ENCODE measurements at regions not wholly inside any gene's neighbourhood (a gene's known extent, or its start where the extent isn't known, plus 50 kb on each side); places are given as distances from the start of the nearest gene placed in this dataset.
"Not testable (repeated sequence)": the region's sequence is repeated elsewhere in the genome, so short reads cannot be mapped to it uniquely, and the experiment has no call there.

GRCh38 chr2:7384773-7385349, 467.6 kb downstream of the RNF144A start:
- intact Hi-C loops (cut with DNase I, micrococcal nuclease): no loop called here
- Histone ChIP-seq H3K9me3 (no peaks in the 10 kb centered on the region), H3K4me1 (ENCODE audit: low read depth) (no peaks in the 10 kb centered on the region), H3K4me3 (no peak overlapping the region), H3K36me3 (ENCODE audit: low read depth) (no peaks in the 10 kb centered on the region)
- ATAC-seq (no peak), DNase-seq (no peak)
- TF ChIP-seq, protein P1, sequence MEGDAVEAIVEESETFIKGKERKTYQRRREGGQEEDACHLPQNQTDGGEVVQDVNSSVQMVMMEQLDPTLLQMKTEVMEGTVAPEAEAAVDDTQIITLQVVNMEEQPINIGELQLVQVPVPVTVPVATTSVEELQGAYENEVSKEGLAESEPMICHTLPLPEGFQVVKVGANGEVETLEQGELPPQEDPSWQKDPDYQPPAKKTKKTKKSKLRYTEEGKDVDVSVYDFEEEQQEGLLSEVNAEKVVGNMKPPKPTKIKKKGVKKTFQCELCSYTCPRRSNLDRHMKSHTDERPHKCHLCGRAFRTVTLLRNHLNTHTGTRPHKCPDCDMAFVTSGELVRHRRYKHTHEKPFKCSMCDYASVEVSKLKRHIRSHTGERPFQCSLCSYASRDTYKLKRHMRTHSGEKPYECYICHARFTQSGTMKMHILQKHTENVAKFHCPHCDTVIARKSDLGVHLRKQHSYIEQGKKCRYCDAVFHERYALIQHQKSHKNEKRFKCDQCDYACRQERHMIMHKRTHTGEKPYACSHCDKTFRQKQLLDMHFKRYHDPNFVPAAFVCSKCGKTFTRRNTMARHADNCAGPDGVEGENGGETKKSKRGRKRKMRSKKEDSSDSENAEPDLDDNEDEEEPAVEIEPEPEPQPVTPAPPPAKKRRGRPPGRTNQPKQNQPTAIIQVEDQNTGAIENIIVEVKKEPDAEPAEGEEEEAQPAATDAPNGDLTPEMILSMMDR (IDR thresholded peaks at IDR 0.05): no peak

GRCh38 chr2:7390311-7390710, 473.1 kb downstream of the RNF144A start:
- H3K4me3 ChIP-seq; intact Hi-C loops (cut with DNase I, micrococcal nuclease); H3K4me1 ChIP-seq (ENCODE audit: low read depth); DNase-seq; H3K36me3 ChIP-seq (ENCODE audit: low read depth); H3K9me3 ChIP-seq; ATAC-seq: not testable (repeated sequence)

DNA sequence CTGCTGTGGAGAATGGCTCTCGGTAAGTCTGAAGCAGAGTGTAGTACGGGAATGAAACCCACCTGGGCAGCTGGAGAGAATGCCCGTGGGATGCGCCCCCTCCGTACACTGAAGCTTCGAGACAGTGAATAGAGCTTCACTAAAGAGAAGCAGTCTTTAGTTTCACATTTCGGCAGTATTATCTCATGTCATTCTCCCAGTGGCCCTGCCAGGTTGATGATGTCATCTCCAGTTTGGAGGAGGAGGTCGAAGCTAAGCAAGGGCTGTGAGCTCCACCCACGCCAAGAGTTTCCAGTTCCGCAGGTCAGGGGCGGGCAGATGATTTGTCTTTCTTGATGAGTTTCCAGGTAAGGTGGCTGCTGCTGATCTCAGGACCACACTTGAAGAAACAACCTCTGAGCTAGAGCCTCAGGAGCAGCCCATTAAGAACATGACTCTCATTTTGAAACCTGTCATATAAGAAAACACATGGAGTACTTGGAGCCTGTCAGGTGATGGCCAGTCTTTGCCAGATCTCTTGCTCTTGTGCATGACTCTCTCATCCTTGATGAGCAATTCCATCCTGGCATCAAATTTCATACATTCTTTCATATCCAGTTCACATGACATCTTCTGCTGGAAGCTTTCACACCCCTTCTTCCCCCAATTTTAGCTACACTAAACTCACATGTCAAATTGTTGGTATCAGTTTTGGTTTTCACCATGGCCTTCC, 475.0 kb downstream of the RNF144A start:
- TF ChIP-seq, protein P1 (IDR thresholded peaks at IDR 0.05): no peak
- Histone ChIP-seq H3K4me3 (no peak overlapping the region), H3K9me3 (no peaks in the 10 kb centered on the region), H3K4me1 (ENCODE audit: low read depth) (no peaks in the 10 kb centered on the region), H3K36me3 (ENCODE audit: low read depth) (no peaks in the 10 kb centered on the region)
- intact Hi-C loops (cut with DNase I, micrococcal nuclease): no loop called here
- DNase-seq: no peak
- ATAC-seq: no peak

DNA sequence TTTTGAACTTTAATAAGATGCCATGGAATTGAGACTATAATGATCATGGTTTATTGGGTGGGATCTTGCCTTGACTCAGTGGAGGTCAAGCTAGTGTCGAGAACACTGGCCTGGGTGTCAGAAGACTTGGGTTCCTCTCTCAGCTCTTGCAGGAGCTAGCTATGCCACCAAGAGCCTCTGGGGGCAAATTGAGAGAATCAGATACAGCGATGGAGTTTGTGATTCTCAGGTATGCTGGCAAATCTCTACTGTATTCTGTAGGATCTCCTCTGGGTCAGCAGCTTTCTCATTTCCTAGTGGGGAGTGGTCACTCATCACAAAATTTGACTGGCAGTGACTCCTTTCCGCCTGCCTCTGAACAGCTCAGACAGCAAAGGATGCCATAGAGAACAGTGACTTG, 477.0 kb downstream of the RNF144A start:
- Histone ChIP-seq H3K4me1 (ENCODE audit: low read depth) (no peaks in the 10 kb centered on the region), H3K9me3 (no peaks in the 10 kb centered on the region), H3K36me3 (ENCODE audit: low read depth) (no peaks in the 10 kb centered on the region), H3K4me3 (no peak overlapping the region)
- TF ChIP-seq, protein P1 (IDR thresholded peaks at IDR 0.05): no peak
- intact Hi-C loops (cut with DNase I, micrococcal nuclease): no loop called here
- no peak for ATAC-seq
- DNase-seq: no peak

DNA sequence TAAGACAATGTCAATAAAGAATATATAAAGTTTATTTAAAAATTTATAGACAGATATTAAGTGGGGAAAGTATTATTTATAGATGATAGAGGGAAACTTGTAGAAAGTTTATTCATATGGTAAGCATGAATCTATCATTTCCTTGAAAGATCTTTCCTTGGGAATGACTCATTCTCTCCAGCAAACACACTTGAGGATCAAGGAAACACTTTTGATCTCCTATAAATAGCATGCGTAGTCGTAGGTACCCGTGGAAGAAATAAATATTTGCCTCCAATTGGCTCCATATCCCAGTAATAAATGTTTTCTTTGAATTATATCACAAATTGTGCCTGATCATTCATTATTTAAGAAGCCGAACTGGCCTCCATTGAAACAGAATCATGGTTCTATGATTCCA, 483.4 kb downstream of the RNF144A start:
- no peak for DNase-seq

More for the DNA sequence above, 483.4 kb downstream of the RNF144A start:
- no peak overlapping the region for H3K4me3 ChIP-seq
- H3K4me1 ChIP-seq (ENCODE audit: low read depth): no peaks in the 10 kb centered on the region
- intact Hi-C loops (cut with DNase I, micrococcal nuclease): no loop called here
- no peak for ATAC-seq
- H3K9me3 ChIP-seq: no peaks in the 10 kb centered on the region
- H3K36me3 ChIP-seq (ENCODE audit: low read depth): no peaks in the 10 kb centered on the region
- TF ChIP-seq, protein P1 (IDR thresholded peaks at IDR 0.05): no peak

Data from mucosa of descending colon (tissue), 3 donors.